ENCODE measurements at regions not wholly inside any gene's neighbourhood (a gene's known extent, or its start where the extent isn't known, plus 50 kb on each side); places are given as distances from the start of the nearest gene placed in this dataset.

DNA sequence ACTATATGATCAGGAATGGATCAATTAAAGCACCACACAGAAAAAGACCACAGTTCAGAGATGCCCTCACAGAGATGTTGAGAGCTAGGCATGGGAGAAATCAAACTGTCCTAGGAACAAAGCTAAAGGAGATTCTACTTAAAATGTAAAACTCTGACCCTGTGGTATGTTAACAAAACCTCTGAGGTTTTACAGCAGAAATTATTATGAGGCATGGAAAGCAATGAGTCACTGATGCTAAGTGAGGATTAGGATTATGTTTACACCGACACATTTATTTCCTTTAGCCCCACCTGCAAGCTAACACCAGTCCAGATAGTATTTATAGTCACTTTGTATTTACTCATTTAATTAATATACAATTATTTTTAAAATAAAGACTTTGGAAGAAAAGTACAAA lies 1242.2 kb downstream of the OTOL1 start:
- intact Hi-C loops (cut with micrococcal nuclease; ENCODE audit: unreplicated experiment) = no loop called here
- no peak overlapping the region for H3K27ac ChIP-seq (ENCODE audit: low read depth, low read length, poor library complexity, severe bottlenecking)
- CTCF ChIA-PET = no interaction called here

DNA sequence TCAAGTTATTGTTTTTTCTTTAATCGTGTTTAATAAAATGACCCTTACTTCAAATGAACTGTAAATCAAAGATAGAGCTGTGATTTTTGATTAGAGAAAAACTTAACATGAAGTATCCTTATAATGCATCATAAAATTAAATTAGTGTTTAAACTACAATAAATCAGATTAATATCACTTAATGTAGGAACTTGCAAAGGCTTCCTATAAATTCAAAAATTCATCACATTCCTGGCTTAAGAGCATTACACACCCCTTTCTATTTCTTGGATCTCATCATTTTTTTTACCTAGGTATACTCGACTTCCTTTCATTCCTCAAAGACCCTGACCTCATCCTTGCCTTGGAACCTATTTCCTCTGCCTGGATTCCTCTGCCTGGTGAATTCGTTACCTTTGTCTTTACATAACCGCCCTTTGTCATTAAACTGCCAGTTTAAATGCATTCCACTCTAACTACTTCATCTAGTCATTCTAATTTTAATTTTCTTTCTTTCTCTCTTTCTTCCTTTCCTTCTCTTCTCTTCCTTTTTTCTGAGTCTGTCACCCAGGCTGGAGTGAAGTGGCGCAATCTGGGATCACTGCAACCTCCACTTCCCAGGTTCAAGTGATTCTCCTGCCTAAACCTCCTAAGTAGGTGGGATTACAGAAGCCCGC lies 1244.5 kb downstream of the OTOL1 start:
- no TSS peak for BruUV-seq (replicated peaks)
- intact Hi-C loops (cut with micrococcal nuclease; ENCODE audit: unreplicated experiment) = no loop called here
- ChIA-PET POLR2A (ENCODE audit: low non-redundant PET) (no interaction called here), CTCF (no interaction called here)
- Histone ChIP-seq H3K9me3 (ENCODE audit: low read depth, low read length, poor library complexity, severe bottlenecking) (no peaks in the 10 kb centered on the region), H3K36me3 (ENCODE audit: insufficient read depth, low read length, poor library complexity, severe bottlenecking) (no peaks in the 10 kb centered on the region), H3K27me3 (replicated peaks; ENCODE audit: insufficient read depth, low read depth, low read length, poor library complexity) (no peaks in the 10 kb centered on the region), H3K4me3 (ENCODE audit: low read depth, low read length, poor library complexity, severe bottlenecking) (no peak overlapping the region), H3K4me1 (ENCODE audit: insufficient read depth, low read length, poor library complexity, severe bottlenecking) (no peaks in the 10 kb centered on the region), H3K27ac (ENCODE audit: low read depth, low read length, poor library complexity, severe bottlenecking) (no peak overlapping the region)
- TF ChIP-seq, protein P1, sequence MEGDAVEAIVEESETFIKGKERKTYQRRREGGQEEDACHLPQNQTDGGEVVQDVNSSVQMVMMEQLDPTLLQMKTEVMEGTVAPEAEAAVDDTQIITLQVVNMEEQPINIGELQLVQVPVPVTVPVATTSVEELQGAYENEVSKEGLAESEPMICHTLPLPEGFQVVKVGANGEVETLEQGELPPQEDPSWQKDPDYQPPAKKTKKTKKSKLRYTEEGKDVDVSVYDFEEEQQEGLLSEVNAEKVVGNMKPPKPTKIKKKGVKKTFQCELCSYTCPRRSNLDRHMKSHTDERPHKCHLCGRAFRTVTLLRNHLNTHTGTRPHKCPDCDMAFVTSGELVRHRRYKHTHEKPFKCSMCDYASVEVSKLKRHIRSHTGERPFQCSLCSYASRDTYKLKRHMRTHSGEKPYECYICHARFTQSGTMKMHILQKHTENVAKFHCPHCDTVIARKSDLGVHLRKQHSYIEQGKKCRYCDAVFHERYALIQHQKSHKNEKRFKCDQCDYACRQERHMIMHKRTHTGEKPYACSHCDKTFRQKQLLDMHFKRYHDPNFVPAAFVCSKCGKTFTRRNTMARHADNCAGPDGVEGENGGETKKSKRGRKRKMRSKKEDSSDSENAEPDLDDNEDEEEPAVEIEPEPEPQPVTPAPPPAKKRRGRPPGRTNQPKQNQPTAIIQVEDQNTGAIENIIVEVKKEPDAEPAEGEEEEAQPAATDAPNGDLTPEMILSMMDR (conservative IDR thresholded peaks at IDR 0.05; ENCODE audit: low read depth, low read length) = no peak
- no peak for TF ChIP-seq EZH2 (IDR thresholded peaks at IDR 0.05; ENCODE audit: borderline replicate concordance, low read depth, low read length, poor library complexity, severe bottlenecking)
- no peak for DNase-seq (ENCODE audit: low spot score)

More for the DNA sequence above, 1242.2 kb downstream of the OTOL1 start:
- no peaks in the 10 kb centered on the region for H3K36me3 ChIP-seq (ENCODE audit: insufficient read depth, low read length, poor library complexity, severe bottlenecking)
- no peaks in the 10 kb centered on the region for H3K9me3 ChIP-seq (ENCODE audit: low read depth, low read length, poor library complexity, severe bottlenecking)
- TF ChIP-seq, protein P1 (conservative IDR thresholded peaks at IDR 0.05; ENCODE audit: low read depth, low read length) = no peak
- no peak for TF ChIP-seq EZH2 (IDR thresholded peaks at IDR 0.05; ENCODE audit: borderline replicate concordance, low read depth, low read length, poor library complexity, severe bottlenecking)
- POLR2A ChIA-PET (ENCODE audit: low non-redundant PET) = no interaction called here
- no peak overlapping the region for H3K4me3 ChIP-seq (ENCODE audit: low read depth, low read length, poor library complexity, severe bottlenecking)
- no TSS peak for BruUV-seq (replicated peaks)
- peak; percentile 19 for DNase-seq (ENCODE audit: low spot score)
- H3K4me1 ChIP-seq (ENCODE audit: insufficient read depth, low read length, poor library complexity, severe bottlenecking) = no peaks in the 10 kb centered on the region
- H3K27me3 ChIP-seq (replicated peaks; ENCODE audit: insufficient read depth, low read depth, low read length, poor library complexity) = no peaks in the 10 kb centered on the region

DNA sequence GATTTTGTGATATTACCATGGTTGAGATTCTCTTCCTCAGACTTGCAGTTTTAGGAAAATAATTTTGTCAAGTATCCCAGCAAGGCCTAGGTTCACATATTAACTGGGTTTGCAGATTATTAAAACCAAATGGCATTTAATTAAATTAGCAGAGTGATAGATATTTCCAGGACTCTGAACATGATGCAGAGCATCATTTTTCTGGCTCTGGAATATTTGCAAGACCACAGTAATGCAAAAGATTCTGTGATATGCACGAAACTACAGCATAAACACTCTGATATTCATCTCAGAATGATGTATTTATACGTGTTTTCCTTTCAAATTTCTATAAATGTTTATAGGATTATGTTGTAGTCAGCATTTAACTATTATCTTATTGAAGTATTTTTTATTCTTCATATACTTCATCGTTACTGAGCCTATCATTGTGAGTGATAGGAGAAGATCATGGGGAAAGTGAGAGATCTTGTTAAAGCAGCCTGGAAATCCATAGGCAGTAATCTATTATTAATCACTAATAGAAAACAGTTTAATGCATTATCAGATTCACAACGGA lies 1245.6 kb downstream of the OTOL1 start:
- TF ChIP-seq, protein P1 (conservative IDR thresholded peaks at IDR 0.05; ENCODE audit: low read depth, low read length) = no peak
- no peak for TF ChIP-seq EZH2 (IDR thresholded peaks at IDR 0.05; ENCODE audit: borderline replicate concordance, low read depth, low read length, poor library complexity, severe bottlenecking)
- Histone ChIP-seq H3K36me3 (ENCODE audit: insufficient read depth, low read length, poor library complexity, severe bottlenecking) (no peaks in the 10 kb centered on the region), H3K27ac (ENCODE audit: low read depth, low read length, poor library complexity, severe bottlenecking) (no peak overlapping the region), H3K9me3 (ENCODE audit: low read depth, low read length, poor library complexity, severe bottlenecking) (no peaks in the 10 kb centered on the region), H3K4me1 (ENCODE audit: insufficient read depth, low read length, poor library complexity, severe bottlenecking) (no peaks in the 10 kb centered on the region), H3K4me3 (ENCODE audit: low read depth, low read length, poor library complexity, severe bottlenecking) (no peak overlapping the region), H3K27me3 (replicated peaks; ENCODE audit: insufficient read depth, low read depth, low read length, poor library complexity) (no peaks in the 10 kb centered on the region)
- CTCF ChIA-PET = no interaction called here
- POLR2A ChIA-PET (ENCODE audit: low non-redundant PET) = no interaction called here
- DNase-seq (ENCODE audit: low spot score) = no peak
- intact Hi-C loops (cut with micrococcal nuclease; ENCODE audit: unreplicated experiment) = no loop called here
- no TSS peak for BruUV-seq (replicated peaks)

Data from A673 (cell line).